Sigmoid colon (tissue), 4 donors: ENCODE measurements at regions not wholly inside any gene's neighbourhood (a gene's known extent, or its start where the extent isn't known, plus 50 kb on each side); places are given as distances from the start of the nearest gene placed in this dataset.

Experiments used
- CTCF ChIP-seq, 4 experiments: fragments of 450-650 bp in 3 of 4; fragments of 200-600 bp in 1 of 4; IDR thresholded peaks; one replicate each; pipeline ENCODE4 v1.5.1; 2016 to 2019; ENCODE audit warnings: antibody characterized with exemption in 4 of 4, mild to moderate bottlenecking in 3 of 4, moderate library complexity in 2 of 4
- POLR2A ChIP-seq, 2 donors: fragments of 450-650 bp; IDR thresholded peaks; one replicate each; pipeline ENCODE4 v1.6.1; 2016; ENCODE audit warnings: antibody characterized with exemption in 2 of 2, mild to moderate bottlenecking in 2 of 2, moderate library complexity in 2 of 2
- POLR2AphosphoS5 ChIP-seq, 4 donors: sonication (generic); formaldehyde crosslinking; IDR thresholded peaks; one replicate each; pipeline ENCODE4 v1.6.1; 2017; ENCODE audit warnings: antibody characterized with exemption in 4 of 4

GRCh38 chr2:11013196-11013595 is 101.5 kb downstream of the KCNF1 start:
- TF ChIP-seq CTCF (IDR thresholded peaks at IDR 0.05) (no peak), POLR2A (IDR thresholded peaks at IDR 0.05) (no peak), POLR2AphosphoS5 (IDR thresholded peaks at IDR 0.05) (no peak)
